ENCODE measurements at regions not wholly inside any gene's neighbourhood (a gene's known extent, or its start where the extent isn't known, plus 50 kb on each side); places are given as distances from the start of the nearest gene placed in this dataset.

DNA sequence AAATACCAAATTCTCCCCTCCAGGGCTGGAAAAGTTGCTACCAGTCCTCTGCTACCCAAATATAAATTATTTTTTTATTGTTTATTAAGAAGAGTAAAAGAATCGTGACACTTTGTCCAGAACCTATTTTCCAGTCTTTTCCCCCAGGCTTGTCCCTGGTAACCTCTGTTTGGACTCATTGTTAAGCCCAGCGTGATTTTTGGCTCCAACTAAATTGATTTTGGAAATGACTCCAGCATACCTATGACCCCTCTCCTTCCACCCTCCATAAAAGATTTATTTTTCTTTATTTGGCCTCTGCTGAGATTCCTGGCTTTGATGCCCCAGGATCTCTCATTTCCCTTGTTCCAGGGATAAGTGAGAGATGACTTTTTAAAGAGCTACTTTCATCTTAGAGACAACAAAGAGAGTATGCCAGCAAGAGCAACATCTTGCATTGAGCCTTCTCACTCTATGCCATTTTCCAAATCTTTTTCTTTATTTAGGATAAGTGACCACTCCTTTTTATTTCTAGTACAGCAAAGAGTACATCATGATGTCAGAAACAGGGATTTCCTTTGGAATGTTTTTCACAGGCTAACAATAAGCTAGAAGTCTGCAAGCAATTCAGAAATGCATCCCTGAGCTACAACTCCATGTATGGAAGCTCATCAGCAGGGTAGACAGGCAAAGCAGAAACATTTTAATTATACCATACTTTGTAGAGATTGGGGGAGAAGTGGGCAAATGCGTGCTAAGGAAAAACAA is 75.8 kb downstream of the DAD1 start:
- Histone ChIP-seq H3K4me1 (ENCODE audit: insufficient read depth, insufficient read length) (no peaks in the 10 kb centered on the region), H3K4me3 (ENCODE audit: insufficient read length, low read depth) (no peak overlapping the region), H3K9ac (ENCODE audit: insufficient read length, low read depth) (no peak overlapping the region), H3K27me3 (ENCODE audit: insufficient read depth, insufficient read length) (peaks cover 3% of the 10 kb centered on the region), H3K36me3 (ENCODE audit: insufficient read depth, insufficient read length, low read length) (no peaks in the 10 kb centered on the region), H3K9me3 (ENCODE audit: insufficient read depth, low read length) (no peaks in the 10 kb centered on the region)
- no peak for TF ChIP-seq ZNF274 (IDR thresholded peaks at IDR 0.05; ENCODE audit: low read depth, low read length)
- TF ChIP-seq SUZ12 (IDR thresholded peaks at IDR 0.05; ENCODE audit: extremely low read depth, insufficient read depth, insufficient read length), result no peak
- TF ChIP-seq YY1 (IDR thresholded peaks at IDR 0.05; ENCODE audit: insufficient read depth, insufficient read length), result no peak
- DNase-seq (ENCODE audit: low read depth, low spot score), result no peak

DNA sequence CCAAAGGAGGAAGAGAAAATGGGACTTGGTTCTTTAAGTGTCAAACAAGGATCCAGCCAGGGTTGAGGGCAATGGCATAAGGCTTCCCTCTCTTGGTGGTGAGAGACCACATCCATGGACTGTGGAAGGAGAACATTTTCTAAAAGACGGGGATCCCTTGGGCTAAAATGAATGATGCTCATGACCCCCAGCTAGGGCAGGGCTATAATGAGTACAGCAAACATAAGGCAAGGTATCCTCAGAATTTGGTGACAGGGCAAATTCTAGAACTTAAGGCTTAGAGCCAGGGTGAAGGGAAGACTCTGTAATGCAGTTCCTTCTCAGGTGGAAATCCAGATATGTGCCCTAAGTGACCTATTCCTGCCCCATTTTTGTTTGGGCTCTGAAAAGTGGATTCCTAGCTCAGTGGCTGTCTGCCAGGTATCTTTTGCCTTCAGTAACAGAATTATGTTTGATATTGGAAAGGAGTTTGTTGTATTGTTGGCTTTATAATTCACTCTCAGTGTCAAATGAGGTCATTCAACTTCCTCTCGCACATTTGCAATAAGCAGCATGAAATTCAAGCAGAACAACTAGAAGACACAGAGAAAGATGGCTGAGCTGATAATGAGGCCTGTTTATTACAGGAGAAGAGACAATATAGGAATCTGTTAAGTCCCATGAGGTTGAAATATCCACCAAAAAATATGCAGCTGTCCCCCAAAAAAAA is 76.8 kb downstream of the DAD1 start:
- H3K27me3 ChIP-seq (ENCODE audit: insufficient read depth, insufficient read length), result peaks cover 3% of the 10 kb centered on the region
- TF ChIP-seq YY1 (IDR thresholded peaks at IDR 0.05; ENCODE audit: insufficient read depth, insufficient read length) (no peak), SUZ12 (IDR thresholded peaks at IDR 0.05; ENCODE audit: extremely low read depth, insufficient read depth, insufficient read length) (no peak), ZNF274 (IDR thresholded peaks at IDR 0.05; ENCODE audit: low read depth, low read length) (no peak)
- no peaks in the 10 kb centered on the region for H3K9me3 ChIP-seq (ENCODE audit: insufficient read depth, low read length)
- H3K9ac ChIP-seq (ENCODE audit: insufficient read length, low read depth), result no peak overlapping the region
- no peaks in the 10 kb centered on the region for H3K4me1 ChIP-seq (ENCODE audit: insufficient read depth, insufficient read length)
- no peaks in the 10 kb centered on the region for H3K36me3 ChIP-seq (ENCODE audit: insufficient read depth, insufficient read length, low read length)
- H3K4me3 ChIP-seq (ENCODE audit: insufficient read length, low read depth), result no peak overlapping the region
- no peak for DNase-seq (ENCODE audit: low read depth, low spot score)

DNA sequence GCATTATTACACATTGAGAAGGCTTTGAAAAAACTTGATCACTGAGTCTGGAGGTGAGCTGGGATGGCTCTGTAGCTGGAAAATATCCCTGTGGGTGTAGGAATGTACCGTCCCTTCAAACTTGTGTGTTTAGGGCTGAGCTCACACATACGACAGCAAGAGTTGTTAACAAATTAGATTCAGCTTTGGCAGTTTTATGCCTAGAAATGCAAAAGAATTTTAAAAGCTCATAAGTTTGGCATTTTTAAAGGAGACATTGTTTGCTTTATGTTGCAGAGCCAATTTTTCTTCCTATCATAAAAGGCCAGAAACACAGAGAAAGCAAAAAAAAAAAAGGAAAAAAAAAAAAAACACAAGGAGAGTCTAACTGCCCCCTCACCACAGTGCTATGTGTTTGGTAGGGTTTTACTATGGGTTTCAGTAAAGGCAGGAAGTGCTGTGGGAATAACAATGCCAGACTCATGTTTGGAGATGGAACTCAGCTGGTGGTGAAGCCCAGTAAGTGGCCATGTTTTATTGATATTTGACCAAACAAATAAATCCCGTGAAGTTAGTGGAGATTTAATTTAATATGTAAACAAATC is 78.4 kb downstream of the DAD1 start:
- no peak for TF ChIP-seq YY1 (IDR thresholded peaks at IDR 0.05; ENCODE audit: insufficient read depth, insufficient read length)
- TF ChIP-seq SUZ12 (IDR thresholded peaks at IDR 0.05; ENCODE audit: extremely low read depth, insufficient read depth, insufficient read length), result no peak
- TF ChIP-seq ZNF274 (IDR thresholded peaks at IDR 0.05; ENCODE audit: low read depth, low read length), result no peak
- no peak for DNase-seq (ENCODE audit: low read depth, low spot score)
- Histone ChIP-seq H3K9ac (ENCODE audit: insufficient read length, low read depth) (no peak overlapping the region), H3K27me3 (ENCODE audit: insufficient read depth, insufficient read length) (no peaks in the 10 kb centered on the region), H3K36me3 (ENCODE audit: insufficient read depth, insufficient read length, low read length) (no peaks in the 10 kb centered on the region), H3K9me3 (ENCODE audit: insufficient read depth, low read length) (no peaks in the 10 kb centered on the region), H3K4me1 (ENCODE audit: insufficient read depth, insufficient read length) (no peaks in the 10 kb centered on the region), H3K4me3 (ENCODE audit: insufficient read length, low read depth) (no peak overlapping the region)

DNA sequence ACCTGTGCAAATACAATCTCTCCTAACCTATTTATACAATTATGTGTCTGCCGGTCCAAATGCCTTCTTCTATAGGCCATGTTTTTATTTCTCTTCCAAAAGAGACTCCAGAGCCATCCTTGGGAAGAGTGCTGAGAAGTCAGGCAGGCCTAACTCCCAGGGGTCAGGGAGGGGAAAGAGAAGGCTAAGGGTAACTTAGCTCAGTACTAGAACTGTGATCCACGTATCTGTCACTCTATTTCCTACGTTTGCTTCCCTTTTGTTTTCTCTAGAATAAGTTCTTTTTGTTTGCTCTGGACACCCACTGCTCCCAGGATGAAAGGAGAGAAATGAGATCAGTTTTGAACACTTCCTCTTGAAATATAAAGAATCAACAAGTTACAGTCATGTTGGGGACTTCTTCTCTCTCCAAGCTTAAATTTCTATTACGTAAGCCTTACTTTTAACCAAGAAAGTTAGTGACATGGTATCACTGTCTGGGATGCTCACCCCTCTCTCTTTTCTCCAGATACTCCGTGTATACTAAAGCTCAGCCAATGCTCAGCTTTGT is 79.2 kb downstream of the DAD1 start:
- no peak overlapping the region for H3K4me3 ChIP-seq (ENCODE audit: insufficient read length, low read depth)
- TF ChIP-seq ZNF274 (IDR thresholded peaks at IDR 0.05; ENCODE audit: low read depth, low read length), result no peak
- no peaks in the 10 kb centered on the region for H3K27me3 ChIP-seq (ENCODE audit: insufficient read depth, insufficient read length)
- no peak overlapping the region for H3K9ac ChIP-seq (ENCODE audit: insufficient read length, low read depth)
- no peaks in the 10 kb centered on the region for H3K36me3 ChIP-seq (ENCODE audit: insufficient read depth, insufficient read length, low read length)
- H3K4me1 ChIP-seq (ENCODE audit: insufficient read depth, insufficient read length), result no peaks in the 10 kb centered on the region
- H3K9me3 ChIP-seq (ENCODE audit: insufficient read depth, low read length), result no peaks in the 10 kb centered on the region
- DNase-seq (ENCODE audit: low read depth, low spot score), result no peak

DNA sequence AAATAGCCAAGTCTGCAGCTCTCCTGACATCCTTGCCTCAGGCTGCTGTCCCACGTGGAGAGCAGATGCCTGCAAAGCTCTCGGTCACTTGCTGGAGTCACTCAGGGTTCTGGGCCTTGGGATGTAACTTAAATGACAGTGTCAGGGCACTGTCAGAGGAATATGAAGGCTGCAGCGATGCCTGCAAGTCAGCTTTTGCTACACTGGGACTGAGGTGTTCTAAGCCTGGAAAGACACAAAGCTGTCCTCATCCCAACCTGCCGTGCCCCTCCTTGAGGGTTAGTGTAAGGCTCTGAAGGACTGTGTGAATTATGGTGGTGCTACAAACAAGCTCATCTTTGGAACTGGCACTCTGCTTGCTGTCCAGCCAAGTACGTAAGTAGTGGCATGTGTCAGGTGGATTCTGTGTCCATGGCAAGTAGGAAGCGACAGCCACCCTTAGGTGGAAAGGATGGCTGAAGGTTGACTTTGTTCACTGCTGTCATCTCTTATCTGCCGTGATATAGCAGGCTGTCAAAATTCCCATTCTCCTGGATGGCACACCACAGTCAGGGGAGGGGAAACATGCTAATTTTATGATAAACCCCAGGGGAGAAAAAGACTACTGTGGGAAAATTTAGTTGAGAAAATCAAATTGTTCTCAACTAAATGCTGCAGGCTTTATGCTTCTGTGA is 79.9 kb downstream of the DAD1 start:
- Histone ChIP-seq H3K4me1 (ENCODE audit: insufficient read depth, insufficient read length) (no peaks in the 10 kb centered on the region), H3K9ac (ENCODE audit: insufficient read length, low read depth) (no peak overlapping the region), H3K36me3 (ENCODE audit: insufficient read depth, insufficient read length, low read length) (no peaks in the 10 kb centered on the region), H3K4me3 (ENCODE audit: insufficient read length, low read depth) (no peak overlapping the region), H3K9me3 (ENCODE audit: insufficient read depth, low read length) (no peaks in the 10 kb centered on the region), H3K27me3 (ENCODE audit: insufficient read depth, insufficient read length) (no peaks in the 10 kb centered on the region)
- DNase-seq (ENCODE audit: low read depth, low spot score), result no peak
- no peak for TF ChIP-seq YY1 (IDR thresholded peaks at IDR 0.05; ENCODE audit: insufficient read depth, insufficient read length)
- TF ChIP-seq SUZ12 (IDR thresholded peaks at IDR 0.05; ENCODE audit: extremely low read depth, insufficient read depth, insufficient read length), result no peak
- no peak for TF ChIP-seq ZNF274 (IDR thresholded peaks at IDR 0.05; ENCODE audit: low read depth, low read length)

DNA sequence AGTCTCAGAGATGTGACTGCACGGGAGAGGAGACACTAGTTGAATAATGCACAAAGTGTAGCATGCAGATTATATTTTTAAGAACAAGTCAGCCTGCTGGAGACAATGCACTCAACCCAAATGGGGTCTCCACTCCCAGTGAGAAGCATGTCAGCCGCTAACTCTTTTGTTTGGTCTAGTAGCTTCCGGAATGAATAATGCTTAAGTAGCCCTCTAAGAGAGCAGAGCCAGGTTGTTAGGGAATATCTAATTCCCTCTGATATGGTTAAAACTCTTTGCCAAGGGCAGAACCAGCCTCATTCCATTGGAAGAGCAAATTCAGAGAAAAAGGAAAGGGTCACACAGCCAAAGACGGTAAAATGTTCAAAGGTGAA is 80.4 kb downstream of the DAD1 start:
- Histone ChIP-seq H3K4me3 (ENCODE audit: insufficient read length, low read depth) (no peak overlapping the region), H3K4me1 (ENCODE audit: insufficient read depth, insufficient read length) (no peaks in the 10 kb centered on the region), H3K9me3 (ENCODE audit: insufficient read depth, low read length) (no peaks in the 10 kb centered on the region), H3K9ac (ENCODE audit: insufficient read length, low read depth) (no peak overlapping the region), H3K27me3 (ENCODE audit: insufficient read depth, insufficient read length) (no peaks in the 10 kb centered on the region), H3K36me3 (ENCODE audit: insufficient read depth, insufficient read length, low read length) (no peaks in the 10 kb centered on the region)
- TF ChIP-seq SUZ12 (IDR thresholded peaks at IDR 0.05; ENCODE audit: extremely low read depth, insufficient read depth, insufficient read length) (no peak), ZNF274 (IDR thresholded peaks at IDR 0.05; ENCODE audit: low read depth, low read length) (no peak), YY1 (IDR thresholded peaks at IDR 0.05; ENCODE audit: insufficient read depth, insufficient read length) (no peak)
- DNase-seq (ENCODE audit: low read depth, low spot score), result no peak

DNA sequence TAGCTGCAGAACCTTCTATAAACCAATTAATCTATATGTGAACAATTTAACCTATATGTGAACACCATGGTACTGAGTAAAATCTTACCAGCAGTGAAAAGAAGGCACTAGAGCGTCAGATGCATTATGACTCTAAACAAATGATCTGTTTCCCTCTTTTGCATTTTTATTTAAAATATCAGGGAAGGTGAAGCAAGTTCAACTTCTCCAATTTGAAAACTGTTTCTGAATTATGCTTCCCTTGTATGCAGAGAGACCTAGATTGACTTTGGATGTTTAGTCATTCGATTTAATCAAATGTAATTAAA is 80.9 kb downstream of the DAD1 start:
- H3K9me3 ChIP-seq (ENCODE audit: insufficient read depth, low read length), result no peaks in the 10 kb centered on the region
- no peaks in the 10 kb centered on the region for H3K4me1 ChIP-seq (ENCODE audit: insufficient read depth, insufficient read length)
- H3K9ac ChIP-seq (ENCODE audit: insufficient read length, low read depth), result no peak overlapping the region
- no peak overlapping the region for H3K4me3 ChIP-seq (ENCODE audit: insufficient read length, low read depth)
- no peaks in the 10 kb centered on the region for H3K27me3 ChIP-seq (ENCODE audit: insufficient read depth, insufficient read length)
- DNase-seq (ENCODE audit: low read depth, low spot score), result no peak
- TF ChIP-seq SUZ12 (IDR thresholded peaks at IDR 0.05; ENCODE audit: extremely low read depth, insufficient read depth, insufficient read length) (no peak), YY1 (IDR thresholded peaks at IDR 0.05; ENCODE audit: insufficient read depth, insufficient read length) (no peak), ZNF274 (IDR thresholded peaks at IDR 0.05; ENCODE audit: low read depth, low read length) (no peak)
- H3K36me3 ChIP-seq (ENCODE audit: insufficient read depth, insufficient read length, low read length), result no peaks in the 10 kb centered on the region

Data from NT2/D1 (cell line).